Prostate gland (tissue), 2 donors: ENCODE measurements at regions not wholly inside any gene's neighbourhood (a gene's known extent, or its start where the extent isn't known, plus 50 kb on each side); places are given as distances from the start of the nearest gene placed in this dataset.

Source experiments
- CTCF ChIP-seq, 4 experiments: fragments of 200-600 bp in 2 of 4; fragments of 450-650 bp in 2 of 4; sonication (generic) in 2 of 4; IDR thresholded peaks; 1 replicate in 3 of 4; 2 replicates in 1 of 4; pipeline ENCODE4 v1.5.1; 2016 to 2019; ENCODE audit warnings: antibody characterized with exemption in 4 of 4, mild to moderate bottlenecking in 2 of 4, moderate library complexity in 2 of 4
- POLR2A ChIP-seq: fragments of 450-650 bp; IDR thresholded peaks from one replicate; pipeline ENCODE4 v1.6.1; 2016; ENCODE audit warnings: antibody characterized with exemption, mild to moderate bottlenecking

GRCh38 chr11:91654686-91655085 is 569.9 kb upstream of the FAT3 start:
- no peak for TF ChIP-seq CTCF (IDR thresholded peaks at IDR 0.05)
- TF ChIP-seq POLR2A = no peak
